ENCODE measurements at regions not wholly inside any gene's neighbourhood (a gene's known extent, or its start where the extent isn't known, plus 50 kb on each side); places are given as distances from the start of the nearest gene placed in this dataset.
"Not testable (repeated sequence)": the region's sequence is repeated elsewhere in the genome, so short reads cannot be mapped to it uniquely, and the experiment has no call there.

DNA sequence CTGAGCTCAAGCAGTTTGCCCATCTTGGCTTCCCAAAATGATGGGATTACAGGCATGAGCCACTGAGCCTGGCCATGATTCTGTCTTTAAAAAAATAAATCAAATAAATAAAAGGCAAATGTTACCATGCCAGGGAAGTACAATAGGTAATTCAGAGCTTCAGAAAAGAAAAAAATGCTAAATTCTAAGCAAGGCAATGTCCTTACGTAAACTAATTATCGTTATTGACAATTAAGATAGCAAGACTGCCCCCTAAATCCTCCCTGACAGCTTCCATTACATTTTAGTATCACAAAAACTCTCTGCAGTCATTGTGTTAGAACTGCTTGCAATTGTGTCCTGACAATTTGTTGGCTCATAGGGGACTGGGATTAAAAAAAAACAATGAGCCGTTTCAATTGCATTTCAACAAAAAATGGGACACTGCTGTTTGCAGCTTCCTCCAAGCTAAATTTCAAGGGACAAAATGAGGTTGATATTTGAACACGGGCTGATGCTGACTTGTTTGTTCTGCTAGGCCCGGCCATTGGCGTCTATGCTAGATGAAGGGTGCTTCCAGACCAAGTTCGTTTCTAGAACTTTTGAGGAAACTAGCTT is 88.9 kb downstream of the MOGAT1 start:
- DNase-seq (ENCODE audit: low read depth in 2 of 2), result no peak

GRCh38 chr2:222761888-222762287 is 90.4 kb downstream of the MOGAT1 start:
- no peak for DNase-seq (ENCODE audit: low read depth in 2 of 2)

DNA sequence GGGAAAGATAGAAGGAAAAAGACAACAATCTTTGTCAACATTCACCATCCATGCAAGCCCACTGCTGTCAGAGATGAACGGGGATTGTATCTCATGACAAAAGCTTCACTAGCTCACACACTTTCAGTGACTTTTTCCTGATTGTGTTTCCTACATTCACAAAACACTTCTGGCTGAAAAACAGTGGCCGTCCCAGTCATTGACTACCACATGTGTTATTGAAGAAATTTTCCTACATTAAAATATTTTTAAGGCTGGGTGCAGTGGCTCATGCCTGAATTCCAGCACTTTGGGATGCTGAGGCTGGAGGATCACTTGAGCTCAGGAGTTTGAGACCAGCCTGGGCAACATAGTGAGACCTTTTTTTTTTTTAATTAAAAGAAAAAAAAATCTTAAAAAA is 90.9 kb downstream of the MOGAT1 start:
- DNase-seq (ENCODE audit: low read depth in 2 of 2), result no peak

DNA sequence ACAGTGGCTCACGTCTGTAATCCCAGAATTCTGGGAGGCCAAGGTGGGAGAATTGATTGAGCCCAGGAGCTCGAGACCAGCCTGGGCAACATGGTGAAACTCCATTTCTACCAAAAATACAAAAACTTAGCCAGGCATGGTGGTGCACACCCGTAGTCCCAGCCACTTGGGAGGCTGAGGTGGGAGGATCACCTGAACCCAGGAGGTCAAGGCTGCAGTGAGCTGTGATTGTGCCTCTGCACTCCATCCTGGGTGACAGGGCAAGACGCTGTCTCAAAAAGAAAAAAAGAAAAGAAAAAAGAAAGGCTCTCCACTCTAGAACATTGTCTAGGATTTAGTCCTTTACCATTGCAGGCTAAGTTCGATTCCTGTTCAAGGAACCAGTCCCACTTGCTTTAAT is 94.4 kb downstream of the MOGAT1 start:
- not testable (repeated sequence) for DNase-seq (ENCODE audit: low read depth in 2 of 2)

DNA sequence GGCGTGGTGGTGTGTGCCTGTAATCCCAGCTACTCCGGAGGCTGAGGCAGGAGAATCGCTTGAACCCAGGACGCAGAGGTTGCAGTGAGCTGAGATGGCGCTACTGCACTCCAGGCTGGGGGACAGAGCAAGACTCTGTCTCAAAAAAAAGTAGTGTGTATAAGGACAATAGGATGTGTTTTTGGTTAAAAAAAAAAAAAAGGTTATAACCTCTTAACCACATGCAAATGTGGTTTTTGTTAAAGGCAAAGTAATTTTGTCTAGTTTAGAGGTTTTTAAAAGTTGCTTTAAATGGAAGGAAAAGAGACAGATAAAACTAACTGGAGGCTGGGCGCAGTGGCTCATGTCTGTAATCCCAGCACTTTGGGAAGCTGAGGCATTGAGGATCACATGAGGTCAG is 92.8 kb upstream of the ACSL3 start:
- not testable (repeated sequence) for DNase-seq (ENCODE audit: low read depth in 2 of 2)

- no peak for DNase-seq (ENCODE audit: low read depth in 2 of 2)
Observed at GRCh38 chr2:222769446-222769845, 91.4 kb upstream of the ACSL3 start.

DNA sequence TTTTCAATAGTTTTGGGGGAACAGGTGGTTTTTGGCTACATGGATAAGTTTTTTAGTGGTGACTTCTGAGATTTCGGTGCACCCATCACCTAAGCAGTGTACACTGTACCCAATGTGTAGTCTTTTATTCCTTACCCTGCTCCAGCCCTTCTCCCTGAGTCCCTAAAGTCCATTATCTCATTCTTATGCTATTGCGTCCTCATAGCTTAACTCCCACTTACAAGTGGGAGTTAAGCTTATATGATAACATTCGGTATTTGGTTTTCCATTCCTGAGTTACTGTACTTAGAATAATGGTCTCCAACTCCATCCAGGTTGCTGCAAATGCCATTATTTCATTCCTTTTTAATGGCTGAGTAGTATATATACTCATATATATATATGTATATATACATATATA is 90.9 kb upstream of the ACSL3 start:
- DNase-seq (ENCODE audit: low read depth in 2 of 2), result no peak

DNA sequence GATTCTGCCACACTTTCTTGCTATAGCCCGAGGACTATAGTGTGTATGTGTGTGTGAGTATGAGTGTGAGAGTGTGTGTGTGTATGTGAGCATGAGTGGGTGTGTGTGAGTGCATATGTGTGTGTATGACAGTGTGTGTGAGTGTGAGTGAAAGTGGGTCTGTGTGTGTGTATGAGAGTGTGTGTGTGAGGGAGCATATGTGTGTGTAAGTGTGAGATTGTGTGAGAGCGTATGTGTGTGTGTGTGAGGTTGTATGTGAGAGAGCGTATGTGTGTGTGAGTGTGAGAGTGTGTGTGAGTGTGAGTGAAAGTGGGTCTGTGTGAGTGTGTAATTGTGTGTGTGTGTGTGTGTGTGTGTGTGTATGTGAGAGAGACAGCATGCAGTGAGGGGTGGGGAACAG is 89.0 kb upstream of the ACSL3 start:
- no peak for DNase-seq (ENCODE audit: low read depth in 2 of 2)

GRCh38 chr2:222774941-222775340 is 85.9 kb upstream of the ACSL3 start:
- no peak for DNase-seq (ENCODE audit: low read depth in 2 of 2)

GRCh38 chr2:222776792-222777191 is 84.0 kb upstream of the ACSL3 start:
- no peak for DNase-seq (ENCODE audit: low read depth in 2 of 2)

- no peak for DNase-seq (ENCODE audit: low read depth in 2 of 2)
Observed at GRCh38 chr2:222778400-222778799, 82.4 kb upstream of the ACSL3 start.

DNA sequence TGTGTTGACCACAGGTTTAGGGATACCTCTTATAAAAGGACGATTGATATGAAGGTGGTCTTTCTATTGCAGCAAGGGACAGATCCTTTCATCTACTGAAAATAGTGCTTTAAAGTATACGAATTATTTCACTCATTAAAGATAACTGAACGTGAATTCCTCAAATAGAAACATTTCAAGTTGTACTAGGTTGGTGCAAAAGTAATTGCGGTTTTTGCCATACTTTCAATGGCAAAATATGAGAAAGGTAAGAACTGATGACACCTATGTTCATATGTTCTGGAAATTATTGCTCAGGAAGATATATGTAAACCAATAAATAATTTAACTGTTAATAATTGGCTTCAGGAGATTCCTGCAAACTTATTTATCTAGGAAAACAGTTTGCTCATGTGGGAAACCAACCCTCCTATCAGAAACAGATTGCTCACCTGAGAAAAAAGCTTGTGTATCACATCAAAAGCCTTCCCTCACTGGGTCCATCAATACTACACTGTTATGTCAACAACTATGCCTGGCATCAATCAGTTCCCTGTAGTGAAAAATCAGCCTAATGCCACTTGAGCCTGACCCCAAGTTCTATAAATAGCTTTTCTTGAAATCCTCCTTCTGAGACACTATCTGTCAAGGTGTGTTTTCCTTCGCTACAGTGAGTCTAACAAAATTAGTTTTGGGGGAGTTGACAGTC is 81.5 kb upstream of the ACSL3 start:
- no peak for DNase-seq (ENCODE audit: low read depth in 2 of 2)

DNA sequence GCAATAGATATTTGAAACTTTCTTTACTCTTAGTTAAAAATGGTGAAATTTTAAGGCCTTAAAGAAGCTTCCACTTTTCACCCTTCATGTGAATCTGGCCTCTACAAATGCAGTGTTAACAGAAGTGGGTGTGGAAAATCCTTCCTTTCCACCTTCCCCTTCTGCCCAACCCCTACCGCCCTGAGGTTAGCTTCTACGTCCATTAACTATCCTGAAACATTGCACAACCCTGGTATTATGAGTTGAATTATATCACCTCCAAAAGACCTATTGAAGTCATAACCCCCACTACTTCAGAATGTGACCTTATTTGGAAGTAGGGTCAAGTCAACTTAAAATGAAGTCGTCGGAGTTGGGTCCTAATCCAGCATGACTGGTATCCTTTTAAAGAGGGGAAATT is 80.8 kb upstream of the ACSL3 start:
- no peak for DNase-seq (ENCODE audit: low read depth in 2 of 2)

- DNase-seq (ENCODE audit: low read depth in 2 of 2), result no peak
Observed at GRCh38 chr2:222782201-222782730, 78.6 kb upstream of the ACSL3 start.

GRCh38 chr2:222783592-222783991 is 77.2 kb upstream of the ACSL3 start:
- no peak for DNase-seq (ENCODE audit: low read depth in 2 of 2)

DNA sequence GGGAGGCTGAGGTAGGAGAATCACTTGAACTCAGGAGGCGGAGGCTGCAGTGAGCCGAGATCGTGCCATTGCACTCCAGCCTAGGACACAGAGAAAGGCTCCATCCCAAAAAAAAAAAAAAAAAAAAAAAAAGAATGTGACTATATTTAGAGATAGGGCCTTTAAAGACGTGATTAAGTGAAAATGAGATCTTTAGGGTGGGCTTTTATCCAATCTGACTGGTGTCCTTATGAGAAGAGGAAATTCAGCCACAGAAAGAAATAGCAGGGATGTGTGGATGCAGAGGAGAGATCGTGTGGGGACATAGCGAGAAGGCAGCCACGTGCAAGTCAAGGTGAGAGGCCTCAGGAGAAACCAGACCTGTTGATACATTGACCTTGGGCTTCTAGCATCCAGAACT is 69.9 kb upstream of the ACSL3 start:
- no peak for DNase-seq (ENCODE audit: low read depth in 2 of 2)

DNA sequence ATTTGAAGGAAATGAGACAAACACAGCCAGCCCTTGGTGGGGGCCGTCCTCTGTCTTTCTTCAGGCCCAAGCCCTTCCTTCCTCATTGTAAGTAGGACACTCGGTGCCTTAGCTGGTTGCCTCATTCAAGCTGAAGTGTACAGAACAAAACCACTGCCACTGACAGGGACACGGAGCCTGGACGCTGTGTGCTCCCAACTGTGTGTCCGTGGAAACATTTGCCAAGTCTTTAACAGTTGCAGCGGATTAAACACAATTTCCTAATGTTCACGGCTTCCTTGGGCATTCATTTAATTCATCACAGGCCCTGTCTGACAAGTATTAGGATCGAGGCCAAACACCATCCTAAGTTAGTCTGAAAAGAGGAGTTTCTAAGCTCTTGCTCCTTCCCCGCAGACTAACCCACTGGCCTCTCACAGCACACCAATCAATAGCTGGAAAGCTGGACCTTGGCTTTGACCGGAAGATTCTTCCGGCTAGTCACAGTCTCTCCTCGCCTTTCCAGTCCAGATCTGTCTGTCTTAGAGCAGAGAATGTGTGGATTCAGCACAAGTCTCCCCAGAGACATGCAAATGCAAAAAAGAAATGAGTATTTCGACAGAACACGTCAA is 68.7 kb upstream of the ACSL3 start:
- DNase-seq (ENCODE audit: low read depth in 2 of 2), result peak in 1 of 2 donors; percentile 42

- DNase-seq (ENCODE audit: low read depth in 2 of 2), result no peak
Observed at GRCh38 chr2:222794585-222795449, 66.0 kb upstream of the ACSL3 start.

- DNase-seq (ENCODE audit: low read depth in 2 of 2), result no peak
Observed at GRCh38 chr2:222795450-222796357, 65.1 kb upstream of the ACSL3 start.

DNA sequence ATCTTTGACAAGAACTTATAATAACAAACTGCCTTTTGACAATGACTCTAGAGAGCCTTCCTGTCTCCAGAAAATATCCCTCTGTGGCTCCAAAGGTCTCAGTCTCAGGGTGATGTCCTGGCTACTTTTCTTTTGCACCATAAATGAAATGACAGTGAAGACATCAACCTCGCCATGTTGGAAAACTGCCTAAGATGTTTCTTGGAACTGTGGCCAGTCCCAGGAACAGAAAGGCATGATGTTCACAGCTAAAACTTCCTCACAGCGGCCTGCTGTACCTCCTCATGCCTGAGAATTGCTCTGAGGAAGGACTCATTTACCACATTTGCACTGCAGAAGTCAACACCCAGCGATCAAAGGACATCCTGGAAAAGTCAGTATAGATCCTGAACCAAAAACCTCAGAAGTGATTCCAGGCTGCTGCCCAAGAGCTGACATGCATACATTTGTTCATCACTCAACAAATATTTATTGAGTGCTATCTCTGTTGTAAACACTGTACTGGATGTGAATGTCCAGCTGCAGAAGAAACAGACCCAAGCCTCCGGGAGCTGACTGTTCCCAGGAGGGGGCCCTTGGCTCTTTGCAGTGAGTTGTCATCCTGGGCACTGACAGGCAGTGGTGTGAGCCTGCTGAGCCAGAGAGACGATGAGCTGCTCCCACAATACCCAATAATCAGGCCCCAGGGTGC is 64.3 kb upstream of the ACSL3 start:
- no peak for DNase-seq (ENCODE audit: low read depth in 2 of 2)

Measured in dermis microvascular lymphatic vessel endothelial cell (primary cell).